CMK (cell line): ENCODE measurements at regions not wholly inside any gene's neighbourhood (a gene's known extent, or its start where the extent isn't known, plus 50 kb on each side); places are given as distances from the start of the nearest gene placed in this dataset.

ENCODE experiments used
- DNase-seq: peaks from one replicate; pipeline ENCODE4 v3.0.0-alpha.2; 2010; ENCODE audit warnings: low read depth

- no peak for DNase-seq
These were observed 136.0 kb upstream of the PABPC4L start for GRCh38 chr4:134337574-134337973.

GRCh38 chr4:134328741-134329140 lies 127.2 kb upstream of the PABPC4L start:
- DNase-seq: no peak

- no peak for DNase-seq
These were observed 125.9 kb upstream of the PABPC4L start for GRCh38 chr4:134327274-134328122.

- DNase-seq: no peak
These were observed 125.3 kb upstream of the PABPC4L start for GRCh38 chr4:134326866-134327265.

- DNase-seq: no peak
These were observed 122.6 kb upstream of the PABPC4L start for GRCh38 chr4:134324179-134324578.

GRCh38 chr4:134320048-134320447 lies 118.5 kb upstream of the PABPC4L start:
- no peak for DNase-seq

GRCh38 chr4:134313591-134313990 lies 112.0 kb upstream of the PABPC4L start:
- no peak for DNase-seq

GRCh38 chr4:134309715-134310114 lies 108.1 kb upstream of the PABPC4L start:
- no peak for DNase-seq

- DNase-seq: no peak
These were observed 107.3 kb upstream of the PABPC4L start for GRCh38 chr4:134308910-134309309.

- no peak for DNase-seq
These were observed 96.7 kb upstream of the PABPC4L start for GRCh38 chr4:134298313-134298712.

- DNase-seq: no peak
These were observed 96.2 kb upstream of the PABPC4L start for GRCh38 chr4:134297765-134298164.

- no peak for DNase-seq
These were observed 81.1 kb upstream of the PABPC4L start for GRCh38 chr4:134282680-134283079.

- no peak for DNase-seq
These were observed 77.1 kb upstream of the PABPC4L start for GRCh38 chr4:134278675-134279074.

GRCh38 chr4:134276476-134276875 lies 74.9 kb upstream of the PABPC4L start:
- no peak for DNase-seq

GRCh38 chr4:134260126-134260525 lies 58.5 kb upstream of the PABPC4L start:
- DNase-seq: no peak
